HG03558 (cell line): ENCODE measurements at regions not wholly inside any gene's neighbourhood (a gene's known extent, or its start where the extent isn't known, plus 50 kb on each side); places are given as distances from the start of the nearest gene placed in this dataset.
"Not testable (repeated sequence)": the region's sequence is repeated elsewhere in the genome, so short reads cannot be mapped to it uniquely, and the experiment has no call there.

Experiments
- ATAC-seq: cut with Tn5 transposase; IDR thresholded peaks from one replicate; pipeline ENCODE4 v1.9.1; 2021; ENCODE audit warnings: moderate number of reproducible peaks; ENCODE audit not compliant: unreplicated experiment; ENCODE audit errors: extremely low read depth

GRCh38 chr6:85287158-85287557 lies 162.7 kb upstream of the NT5E start:
- no peak for ATAC-seq

GRCh38 chr6:85286507-85286906 lies 163.4 kb upstream of the NT5E start:
- not testable (repeated sequence) for ATAC-seq

GRCh38 chr6:85285934-85286333 lies 163.9 kb upstream of the NT5E start:
- no peak for ATAC-seq

GRCh38 chr6:85285114-85285513 lies 164.8 kb upstream of the NT5E start:
- ATAC-seq, result no peak

GRCh38 chr6:85283436-85283835 lies 166.4 kb upstream of the NT5E start:
- no peak for ATAC-seq

GRCh38 chr6:85278466-85279035 lies 171.3 kb upstream of the NT5E start:
- no peak for ATAC-seq

- not testable (repeated sequence) for ATAC-seq
Observed at GRCh38 chr6:85276026-85276425, 173.9 kb upstream of the NT5E start.

GRCh38 chr6:85275338-85275985 lies 174.4 kb upstream of the NT5E start:
- no peak for ATAC-seq

- ATAC-seq, result no peak
Observed at GRCh38 chr6:85273870-85274269, 176.0 kb upstream of the NT5E start.

- ATAC-seq, result no peak
Observed at GRCh38 chr6:85273046-85273445, 176.8 kb upstream of the NT5E start.

- ATAC-seq, result no peak
Observed at GRCh38 chr6:85272592-85272991, 177.3 kb upstream of the NT5E start.

- no peak for ATAC-seq
Observed at GRCh38 chr6:85262621-85263020, 187.3 kb upstream of the NT5E start.

- no peak for ATAC-seq
Observed at GRCh38 chr6:85261271-85261670, 188.6 kb upstream of the NT5E start.

- no peak for ATAC-seq
Observed at GRCh38 chr6:85255661-85256060, 194.2 kb upstream of the NT5E start.

- ATAC-seq, result no peak
Observed at GRCh38 chr6:85252552-85252951, 197.3 kb upstream of the NT5E start.

- no peak for ATAC-seq
Observed at GRCh38 chr6:85252085-85252484, 197.8 kb upstream of the NT5E start.

GRCh38 chr6:85251300-85251699 lies 198.6 kb upstream of the NT5E start:
- no peak for ATAC-seq

GRCh38 chr6:85250586-85251220 lies 199.2 kb upstream of the NT5E start:
- ATAC-seq, result no peak

GRCh38 chr6:85245004-85245403 lies 204.9 kb upstream of the NT5E start:
- ATAC-seq, result no peak

- ATAC-seq, result no peak
Observed at GRCh38 chr6:85241498-85242052, 208.3 kb upstream of the NT5E start.

GRCh38 chr6:85240787-85241385 lies 209.0 kb upstream of the NT5E start:
- ATAC-seq, result no peak
